IPS-20b (cell line): ENCODE measurements at regions not wholly inside any gene's neighbourhood (a gene's known extent, or its start where the extent isn't known, plus 50 kb on each side); places are given as distances from the start of the nearest gene placed in this dataset.

ENCODE experiments used
- H3K27ac ChIP-seq: one replicate; pipeline ENCODE4 v1.5.1; 2013; ENCODE audit warnings: low read length
- H3K27me3 ChIP-seq: 2 replicates; pipeline ENCODE4 v1.6.1; 2013; ENCODE audit warnings: mild to moderate bottlenecking, low read length, inconsistent platforms; ENCODE audit not compliant: insufficient read depth
- H3K36me3 ChIP-seq: 2 replicates; pipeline ENCODE4 v1.6.1; 2013; ENCODE audit warnings: low read depth, mild to moderate bottlenecking, inconsistent platforms, low read length, moderate library complexity; ENCODE audit not compliant: insufficient read depth
- H3K4me1 ChIP-seq: 2 replicates; pipeline ENCODE4 v1.6.1; 2013; ENCODE audit warnings: mild to moderate bottlenecking, control low read depth, inconsistent platforms, low read length, moderate library complexity; ENCODE audit not compliant: insufficient read depth
- H3K4me3 ChIP-seq: 2 replicates; pipeline ENCODE4 v1.5.1; 2013; ENCODE audit warnings: mild to moderate bottlenecking, low read length, inconsistent platforms
- H3K9ac ChIP-seq: 2 replicates; pipeline ENCODE4 v1.6.1; 2013; ENCODE audit warnings: low read depth, mild to moderate bottlenecking, inconsistent platforms, low read length, moderate library complexity
- H3K9me3 ChIP-seq: 2 replicates; pipeline ENCODE4 v1.6.1; 2013; ENCODE audit warnings: mild to moderate bottlenecking, low read depth, low read length, inconsistent platforms; ENCODE audit not compliant: insufficient read depth

GRCh38 chr20:12598894-12599293, 409.9 kb upstream of the SPTLC3 start:
- Histone ChIP-seq H3K36me3 (no peaks in the 10 kb centered on the region), H3K9me3 (no peaks in the 10 kb centered on the region), H3K4me1 (0 out of 2 replicates have a peak, but pooled peaks cover 12% of the 10 kb centered on the region), H3K4me3 (no peak overlapping the region), H3K27ac (no peak overlapping the region), H3K27me3 (no peaks in the 10 kb centered on the region), H3K9ac (no peak overlapping the region)

DNA sequence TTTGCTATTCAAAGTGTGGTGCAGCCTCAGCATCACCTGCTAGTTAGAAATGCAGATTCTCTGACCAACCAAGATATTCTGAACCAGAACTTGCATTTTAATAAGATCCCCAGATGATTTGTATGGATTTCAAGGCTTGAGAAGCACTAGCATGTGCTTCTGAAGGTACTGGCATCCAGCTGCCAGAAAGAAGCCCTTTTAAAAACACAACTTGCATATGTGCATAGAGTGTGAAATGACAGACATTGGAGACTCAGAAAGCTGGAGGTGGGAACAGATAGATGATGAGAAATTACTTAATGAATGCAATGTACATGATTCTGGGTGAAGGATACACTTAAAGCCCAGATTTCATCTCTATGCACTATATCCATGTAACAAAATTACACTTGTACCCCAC, 409.3 kb upstream of the SPTLC3 start:
- H3K4me1 ChIP-seq = 0 out of 2 replicates have a peak, but pooled peaks cover 12% of the 10 kb centered on the region
- no peak overlapping the region for H3K27ac ChIP-seq
- no peak overlapping the region for H3K4me3 ChIP-seq
- H3K27me3 ChIP-seq = no peaks in the 10 kb centered on the region
- no peaks in the 10 kb centered on the region for H3K36me3 ChIP-seq
- no peak overlapping the region for H3K9ac ChIP-seq
- H3K9me3 ChIP-seq = no peaks in the 10 kb centered on the region

DNA sequence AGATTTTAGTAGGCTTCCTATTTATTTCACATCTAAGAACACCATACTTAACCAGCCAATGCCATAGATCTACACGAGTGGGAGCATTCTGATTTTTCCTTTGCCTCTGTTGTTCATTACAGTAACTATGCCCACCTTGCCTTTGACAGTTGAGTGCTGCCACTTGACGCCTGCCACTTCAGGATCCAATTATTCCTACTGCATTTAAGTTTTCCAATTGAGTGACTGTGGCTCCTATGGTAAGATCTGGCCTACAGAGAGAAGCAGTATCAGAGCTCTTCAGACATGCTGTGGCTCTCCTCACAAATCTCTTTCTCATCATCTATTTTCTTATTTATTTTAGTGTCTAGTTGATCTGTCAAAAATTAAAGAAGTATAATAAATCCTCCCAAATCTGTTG, 403.0 kb upstream of the SPTLC3 start:
- Histone ChIP-seq H3K9ac (no peak overlapping the region), H3K27ac (no peak overlapping the region), H3K9me3 (no peaks in the 10 kb centered on the region), H3K27me3 (no peaks in the 10 kb centered on the region), H3K4me3 (no peak overlapping the region), H3K4me1 (peaks cover 2% of the 10 kb centered on the region; the same call in 1 of the 2 replicates), H3K36me3 (no peaks in the 10 kb centered on the region)

DNA sequence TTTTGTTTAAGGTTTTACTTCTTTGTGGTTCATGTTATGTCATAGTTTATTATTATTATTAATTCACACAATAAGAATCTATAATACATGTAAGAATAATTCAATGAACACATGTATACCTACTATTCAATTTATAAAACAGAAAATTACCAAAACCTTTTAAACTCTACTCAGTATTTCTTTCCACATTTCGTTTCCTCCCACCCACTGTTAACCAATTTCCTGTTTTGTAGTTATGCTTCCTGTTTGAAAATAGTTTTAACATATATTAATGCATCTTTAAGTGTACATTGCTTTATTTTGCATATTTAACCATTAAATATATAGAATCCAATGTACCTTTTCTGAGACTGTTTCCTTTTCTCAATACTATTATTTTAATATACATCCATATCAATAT, 397.9 kb upstream of the SPTLC3 start:
- H3K4me3 ChIP-seq = no peak overlapping the region
- no peak overlapping the region for H3K9ac ChIP-seq
- no peaks in the 10 kb centered on the region for H3K36me3 ChIP-seq

DNA sequence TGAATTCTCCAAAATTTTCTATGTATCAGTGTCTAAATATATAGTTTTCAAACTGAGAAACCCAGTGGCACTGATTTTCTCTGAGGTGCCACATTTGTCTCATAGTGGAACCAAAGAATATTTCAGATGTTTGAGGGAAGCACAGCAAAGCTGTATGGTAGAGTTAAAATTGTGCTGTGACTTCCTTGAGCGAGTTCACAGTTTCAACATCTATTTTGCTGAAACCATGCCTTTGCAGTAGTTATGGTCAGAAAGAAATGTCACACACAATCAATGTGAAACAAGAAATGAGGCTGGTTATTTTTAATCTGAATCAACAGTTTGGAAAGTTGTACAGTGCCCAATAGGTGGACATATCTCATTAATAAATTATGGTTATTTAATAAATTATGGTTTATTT, 394.0 kb upstream of the SPTLC3 start:
- no peak overlapping the region for H3K9ac ChIP-seq
- no peaks in the 10 kb centered on the region for H3K27me3 ChIP-seq
- H3K36me3 ChIP-seq = no peaks in the 10 kb centered on the region
- no peaks in the 10 kb centered on the region for H3K4me1 ChIP-seq
- no peak overlapping the region for H3K27ac ChIP-seq
- no peak overlapping the region for H3K4me3 ChIP-seq
- H3K9me3 ChIP-seq = no peaks in the 10 kb centered on the region

More for the DNA sequence above, 397.9 kb upstream of the SPTLC3 start:
- Histone ChIP-seq H3K4me1 (peaks cover 2% of the 10 kb centered on the region; the same call in 1 of the 2 replicates), H3K27me3 (no peaks in the 10 kb centered on the region), H3K27ac (no peak overlapping the region), H3K9me3 (no peaks in the 10 kb centered on the region)

- no peaks in the 10 kb centered on the region for H3K4me1 ChIP-seq
- no peaks in the 10 kb centered on the region for H3K9me3 ChIP-seq
- no peaks in the 10 kb centered on the region for H3K36me3 ChIP-seq
- H3K4me3 ChIP-seq = no peak overlapping the region
- no peaks in the 10 kb centered on the region for H3K27me3 ChIP-seq
- no peak overlapping the region for H3K9ac ChIP-seq
- no peak overlapping the region for H3K27ac ChIP-seq
These were observed 391.7 kb upstream of the SPTLC3 start for GRCh38 chr20:12617076-12617475.

GRCh38 chr20:12623870-12624269, 384.9 kb upstream of the SPTLC3 start:
- Histone ChIP-seq H3K27me3 (no peaks in the 10 kb centered on the region), H3K9me3 (no peaks in the 10 kb centered on the region), H3K4me1 (no peaks in the 10 kb centered on the region), H3K27ac (no peak overlapping the region), H3K4me3 (no peak overlapping the region), H3K36me3 (no peaks in the 10 kb centered on the region), H3K9ac (no peak overlapping the region)

- no peak overlapping the region for H3K27ac ChIP-seq
- no peak overlapping the region for H3K4me3 ChIP-seq
- H3K4me1 ChIP-seq = no peaks in the 10 kb centered on the region
- no peaks in the 10 kb centered on the region for H3K27me3 ChIP-seq
- no peak overlapping the region for H3K9ac ChIP-seq
- no peaks in the 10 kb centered on the region for H3K9me3 ChIP-seq
- H3K36me3 ChIP-seq = no peaks in the 10 kb centered on the region
These were observed 381.3 kb upstream of the SPTLC3 start for GRCh38 chr20:12627485-12627884.

DNA sequence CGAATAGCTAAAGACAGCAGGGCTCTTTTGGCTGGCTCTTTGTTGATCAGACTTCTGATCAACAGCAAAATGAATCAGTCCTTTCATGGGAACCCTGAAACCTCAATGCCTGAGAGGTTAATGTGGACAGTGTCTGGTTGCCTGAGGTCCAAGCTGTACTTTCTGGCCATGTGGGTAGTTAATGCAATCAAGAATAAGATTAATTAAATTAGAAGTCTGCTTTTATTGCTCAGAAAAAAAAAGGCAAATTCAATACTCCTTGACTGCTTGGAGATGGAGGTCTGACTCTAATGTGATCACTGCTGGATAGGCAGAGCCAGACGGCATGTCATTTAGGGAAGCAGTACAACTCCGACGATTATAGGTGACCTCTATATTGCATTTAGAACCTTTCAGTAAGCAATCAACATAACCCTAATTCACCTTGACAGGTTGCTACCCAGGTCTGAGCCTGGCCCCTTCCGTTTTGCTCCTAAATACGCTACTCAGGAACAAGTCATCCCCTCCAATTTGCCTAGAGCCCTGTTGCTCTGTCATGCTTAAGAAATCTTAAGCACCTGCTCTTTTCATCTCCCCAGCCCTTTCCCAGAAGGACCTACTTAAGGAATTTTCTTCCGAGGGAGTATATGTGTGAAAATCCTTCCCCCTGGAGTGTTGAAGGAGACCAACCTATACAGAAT, 370.0 kb upstream of the SPTLC3 start:
- H3K4me1 ChIP-seq = no peaks in the 10 kb centered on the region
- H3K27me3 ChIP-seq = no peaks in the 10 kb centered on the region
- no peaks in the 10 kb centered on the region for H3K36me3 ChIP-seq

GRCh38 chr20:12640251-12640650, 368.5 kb upstream of the SPTLC3 start:
- H3K36me3 ChIP-seq = no peaks in the 10 kb centered on the region
- H3K9me3 ChIP-seq = no peaks in the 10 kb centered on the region
- H3K27me3 ChIP-seq = no peaks in the 10 kb centered on the region
- no peak overlapping the region for H3K9ac ChIP-seq
- H3K27ac ChIP-seq = no peak overlapping the region
- no peak overlapping the region for H3K4me3 ChIP-seq
- no peaks in the 10 kb centered on the region for H3K4me1 ChIP-seq

More for the DNA sequence above, 370.0 kb upstream of the SPTLC3 start:
- Histone ChIP-seq H3K9ac (no peak overlapping the region), H3K9me3 (no peaks in the 10 kb centered on the region), H3K4me3 (no peak overlapping the region), H3K27ac (no peak overlapping the region)

DNA sequence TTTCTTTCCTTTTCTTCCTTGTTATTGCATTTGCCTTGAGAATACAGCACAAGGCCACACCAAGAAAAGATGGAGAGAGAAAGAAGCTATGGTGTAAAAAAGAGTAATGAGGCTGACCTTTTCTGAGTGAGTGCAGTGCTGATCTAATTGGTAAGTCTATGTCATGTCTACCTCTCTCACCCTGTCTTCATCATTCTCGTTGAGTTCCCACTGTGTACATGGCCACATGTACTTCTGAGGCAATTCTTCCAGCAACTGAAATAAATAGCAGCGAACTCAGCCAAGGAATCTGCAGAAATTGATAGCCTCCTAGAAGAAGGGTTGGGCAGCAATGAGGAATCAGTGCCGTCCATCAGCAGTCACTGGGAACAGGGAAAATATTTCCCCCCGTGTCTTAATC, 367.2 kb upstream of the SPTLC3 start:
- no peaks in the 10 kb centered on the region for H3K9me3 ChIP-seq

DNA sequence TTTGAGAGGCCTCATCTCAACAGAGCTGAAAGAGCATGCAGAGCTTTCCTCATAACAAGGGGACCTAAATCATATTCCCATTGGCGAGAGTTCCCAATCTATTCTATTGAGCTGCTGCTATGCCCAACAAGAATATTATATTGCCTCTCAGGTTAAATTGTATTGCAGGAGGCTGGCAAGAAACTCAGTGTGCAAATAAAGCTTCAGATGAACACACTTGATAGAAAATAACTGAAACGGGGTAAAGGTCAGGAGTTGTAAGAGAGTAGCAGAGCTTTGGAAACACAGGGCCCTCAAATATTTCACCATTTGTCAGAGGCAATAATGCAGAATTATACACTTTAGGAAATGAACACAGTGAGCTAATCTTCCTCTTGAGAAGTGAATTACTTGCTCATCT, 364.3 kb upstream of the SPTLC3 start:
- no peaks in the 10 kb centered on the region for H3K4me1 ChIP-seq
- no peaks in the 10 kb centered on the region for H3K27me3 ChIP-seq
- H3K9me3 ChIP-seq = no peaks in the 10 kb centered on the region
- H3K36me3 ChIP-seq = no peaks in the 10 kb centered on the region
- H3K27ac ChIP-seq = no peak overlapping the region
- H3K9ac ChIP-seq = no peak overlapping the region
- no peak overlapping the region for H3K4me3 ChIP-seq

More for the DNA sequence above, 367.2 kb upstream of the SPTLC3 start:
- Histone ChIP-seq H3K27ac (no peak overlapping the region), H3K27me3 (no peaks in the 10 kb centered on the region), H3K4me3 (no peak overlapping the region), H3K4me1 (no peaks in the 10 kb centered on the region), H3K9ac (no peak overlapping the region), H3K36me3 (no peaks in the 10 kb centered on the region)
